Adrenal gland (tissue), 5 donors: ENCODE measurements at regions not wholly inside any gene's neighbourhood (a gene's known extent, or its start where the extent isn't known, plus 50 kb on each side); places are given as distances from the start of the nearest gene placed in this dataset.

Experiments used
- CTCF ChIP-seq, 6 experiments: fragments of 450-650 bp in 4 of 6; fragments of 200-600 bp in 2 of 6; sonication (generic) in 1 of 6; IDR thresholded peaks; 1 replicate in 5 of 6; 2 replicates in 1 of 6; pipeline versions ENCODE4 v1.5.1 to v1.8.0; 2016 to 2021; ENCODE audit warnings: antibody characterized with exemption in 6 of 6, mild to moderate bottlenecking in 2 of 6, moderate library complexity in 1 of 6
- POLR2A ChIP-seq, 2 donors: fragments of 450-650 bp; IDR thresholded peaks; one replicate each; pipeline ENCODE4 v1.6.1; 2017; ENCODE audit warnings: antibody characterized with exemption in 2 of 2, mild to moderate bottlenecking in 2 of 2, moderate library complexity in 1 of 2
- donor health status: DM: no; HTN: no; CAD: no.

- no peak for TF ChIP-seq CTCF (IDR thresholded peaks at IDR 0.05)
- no peak for TF ChIP-seq POLR2A (IDR thresholded peaks at IDR 0.05)
These were observed 119.6 kb downstream of the KLF6 start for GRCh38 chr10:3665316-3665908.
